RPMI8226 (cell line): ENCODE measurements at regions not wholly inside any gene's neighbourhood (a gene's known extent, or its start where the extent isn't known, plus 50 kb on each side); places are given as distances from the start of the nearest gene placed in this dataset.
"Not testable (repeated sequence)": the region's sequence is repeated elsewhere in the genome, so short reads cannot be mapped to it uniquely, and the experiment has no call there.

Experiments
- DNase-seq: peaks from one replicate; pipeline ENCODE4 v3.0.0-alpha.2; 2015

- DNase-seq: no peak
These were observed 147.7 kb downstream of the COG6 start for GRCh38 chr13:39803156-39803555.

- no peak for DNase-seq
These were observed 148.4 kb downstream of the COG6 start for GRCh38 chr13:39803851-39804250.

- DNase-seq: no peak
These were observed 149.1 kb downstream of the COG6 start for GRCh38 chr13:39804332-39805210.

GRCh38 chr13:39809466-39809865 lies 154.0 kb downstream of the COG6 start:
- no peak for DNase-seq

- no peak for DNase-seq
These were observed 154.8 kb downstream of the COG6 start for GRCh38 chr13:39810091-39810877.

- no peak for DNase-seq
These were observed 155.6 kb downstream of the COG6 start for GRCh38 chr13:39811051-39811450.

- no peak for DNase-seq
These were observed 156.2 kb downstream of the COG6 start for GRCh38 chr13:39811696-39812095.

- no peak for DNase-seq
These were observed 160.1 kb downstream of the COG6 start for GRCh38 chr13:39815345-39816111.

GRCh38 chr13:39816936-39817335 lies 161.5 kb downstream of the COG6 start:
- DNase-seq: no peak

GRCh38 chr13:39818953-39819352 lies 163.5 kb downstream of the COG6 start:
- no peak for DNase-seq

GRCh38 chr13:39820606-39821005 lies 165.1 kb downstream of the COG6 start:
- no peak for DNase-seq

- DNase-seq: no peak
These were observed 166.5 kb downstream of the COG6 start for GRCh38 chr13:39821977-39822376.

- DNase-seq: no peak
These were observed 167.0 kb downstream of the COG6 start for GRCh38 chr13:39822437-39822836.

GRCh38 chr13:39823063-39823713 lies 167.7 kb downstream of the COG6 start:
- no peak for DNase-seq

- DNase-seq: no peak
These were observed 170.4 kb downstream of the COG6 start for GRCh38 chr13:39825886-39826285.

- no peak for DNase-seq
These were observed 179.8 kb downstream of the COG6 start for GRCh38 chr13:39835253-39835652.

- no peak for DNase-seq
These were observed 180.6 kb downstream of the COG6 start for GRCh38 chr13:39836038-39836437.

- DNase-seq: not testable (repeated sequence)
These were observed 182.4 kb downstream of the COG6 start for GRCh38 chr13:39837866-39838265.

- no peak for DNase-seq
These were observed 184.7 kb downstream of the COG6 start for GRCh38 chr13:39840201-39840600.

GRCh38 chr13:39847336-39847735 lies 191.9 kb downstream of the COG6 start:
- no peak for DNase-seq

- DNase-seq: no peak
These were observed 199.8 kb downstream of the COG6 start for GRCh38 chr13:39855236-39855635.

- DNase-seq: no peak
These were observed 201.3 kb downstream of the COG6 start for GRCh38 chr13:39856714-39857113.

- DNase-seq: no peak
These were observed 203.3 kb downstream of the COG6 start for GRCh38 chr13:39858794-39859193.
